H1 (cell line): ENCODE measurements at regions not wholly inside any gene's neighbourhood (a gene's known extent, or its start where the extent isn't known, plus 50 kb on each side); places are given as distances from the start of the nearest gene placed in this dataset.

Experiments used
- CTCF ChIA-PET: fragments of 300-600 bp; sonication (Branson Sonifier 250); formaldehyde crosslinking; loops from one replicate; lab custom pipeline; 2021; ENCODE audit not compliant: partially characterized antibody; lab: Charles Lee
- POLR2A ChIA-PET: fragments of 300-600 bp; sonication (Branson Sonifier 250); formaldehyde crosslinking; loops from one replicate; lab custom pipeline; 2021; ENCODE audit warnings: inconsistent platforms; ENCODE audit not compliant: partially characterized antibody; lab: Charles Lee
- DNase-seq, 2 experiments: peaks; one replicate each; pipeline versions ENCODE4 v3.0.0 to v3.0.0-alpha.2; 2010 to 2022; ENCODE audit warnings: low spot score in 2 of 2, low read depth in 1 of 2, mixed read lengths in 1 of 2
- FAIRE-seq: peaks from 2 replicates; lab custom pipeline; 2011; peaks lifted over from hg19 to GRCh38; lab: Jason Lieb, UNC
- H2AFZ ChIP-seq: 2 replicates; pipeline ENCODE4 v1.8.1; 2012; ENCODE audit warnings: low read length, inconsistent platforms
- H2AK5ac ChIP-seq: 2 replicates; pipeline ENCODE4 v1.6.1; 2013; ENCODE audit warnings: low read depth, low read length
- H2BK120ac ChIP-seq: replicated peaks from 2 replicates; pipeline ENCODE3; 2013; ENCODE audit warnings: low read depth, low read length, inconsistent platforms
- H2BK12ac ChIP-seq: 2 replicates; pipeline ENCODE4 v1.6.1; 2013; ENCODE audit warnings: low read depth, low read length
- H2BK15ac ChIP-seq: 2 replicates; pipeline ENCODE4 v1.6.1; 2013; ENCODE audit warnings: low read length
- H2BK20ac ChIP-seq: 2 replicates; pipeline ENCODE4 v1.6.1; 2013; ENCODE audit warnings: low read length
- H2BK5ac ChIP-seq: 2 replicates; pipeline ENCODE4 v1.6.1; 2013; ENCODE audit warnings: low read depth, low read length
- H3K14ac ChIP-seq: 2 replicates; pipeline ENCODE4 v1.6.1; 2013; ENCODE audit warnings: inconsistent platforms; ENCODE audit not compliant: insufficient read length
- H3K18ac ChIP-seq: 2 replicates; pipeline ENCODE4 v1.6.1; 2013; ENCODE audit warnings: low read length; ENCODE audit errors: extremely low read depth
- H3K23ac ChIP-seq: 2 replicates; pipeline ENCODE4 v1.6.1; 2013; ENCODE audit warnings: inconsistent platforms; ENCODE audit not compliant: insufficient read length
- H3K23me2 ChIP-seq: 2 replicates; pipeline ENCODE4 v1.6.1; 2013; ENCODE audit warnings: low read depth, low read length
- H3K27ac ChIP-seq: 2 replicates; pipeline ENCODE4 v1.6.1; 2011; ENCODE audit warnings: low read depth, low read length, inconsistent platforms
- H3K27me3 ChIP-seq, 4 experiments: replicated peaks in 1 of 4; 1 replicate in 1 of 4; 2 replicates in 3 of 4; pipeline versions ENCODE4 v1.6.1 to v1.8.1; 2011 to 2013; ENCODE audit warnings: low read length in 3 of 4, mild to moderate bottlenecking in 3 of 4, inconsistent platforms in 2 of 4, mixed read lengths in 2 of 4, moderate library complexity in 1 of 4; ENCODE audit not compliant: control insufficient read depth in 3 of 4, insufficient read depth in 3 of 4; ENCODE audit errors: extremely low read depth in 1 of 4
- H3K36me3 ChIP-seq, 4 experiments: 2 replicates each; pipeline versions ENCODE4 v1.6.1 to v1.8.1; 2011 to 2013; ENCODE audit warnings: mild to moderate bottlenecking in 4 of 4, low read length in 3 of 4, moderate library complexity in 2 of 4, control low read depth in 1 of 4, inconsistent platforms in 1 of 4; ENCODE audit not compliant: insufficient read depth in 4 of 4, control insufficient read depth in 2 of 4
- H3K4ac ChIP-seq: replicated peaks from 2 replicates; pipeline ENCODE3; 2013; ENCODE audit warnings: low read length, low read depth, mixed read lengths, inconsistent platforms; ENCODE audit not compliant: insufficient read length
- H3K4me1 ChIP-seq, 4 experiments: replicated peaks in 1 of 4; 1 replicate in 1 of 4; 2 replicates in 3 of 4; pipeline versions ENCODE4 v1.6.1 to v1.8.1; 2011 to 2013; ENCODE audit warnings: low read length in 3 of 4, inconsistent platforms in 2 of 4, mixed read lengths in 1 of 4; ENCODE audit not compliant: insufficient read depth in 4 of 4, control insufficient read depth in 3 of 4
- H3K4me2 ChIP-seq, 2 experiments: 2 replicates each; pipeline versions ENCODE4 v1.6.1 to v1.8.1; 2011 to 2013; ENCODE audit warnings: low read depth in 2 of 2, low read length in 2 of 2, control low read depth in 1 of 2, inconsistent platforms in 1 of 2, mild to moderate bottlenecking in 1 of 2; ENCODE audit not compliant: insufficient read depth in 1 of 2
- H3K4me3 ChIP-seq, 4 experiments: fragments of 200-600, 300-600 bp in 1 of 4; sonication (generic), shearing (Covaris generic), sonication (Bioruptor Twin) in 1 of 4; 2 replicates each; pipeline versions ENCODE4 v1.5.1 to v1.8.1; 2011 to 2016; ENCODE audit warnings: low read length in 4 of 4, low read depth in 3 of 4, control low read depth in 2 of 4, inconsistent platforms in 2 of 4, mild to moderate bottlenecking in 2 of 4, mixed read lengths in 1 of 4, moderate library complexity in 1 of 4; ENCODE audit not compliant: insufficient read depth in 2 of 4; ENCODE audit errors: extremely low read depth in 1 of 4
- H3K56ac ChIP-seq: replicated peaks from 2 replicates; pipeline ENCODE3; 2013; ENCODE audit warnings: low read depth, mild to moderate bottlenecking, mixed read lengths, low read length, inconsistent platforms; ENCODE audit not compliant: insufficient read length
- H3K79me1 ChIP-seq: 2 replicates; pipeline ENCODE4 v1.6.1; 2013; ENCODE audit warnings: low read depth, low read length, control low read depth
- H3K79me2 ChIP-seq, 2 experiments: 2 replicates each; pipeline versions ENCODE4 v1.6.1 to v1.8.1; 2012 to 2013; ENCODE audit warnings: low read length in 2 of 2, mild to moderate bottlenecking in 2 of 2, inconsistent platforms in 1 of 2; ENCODE audit not compliant: insufficient read depth in 2 of 2, control insufficient read depth in 1 of 2
- H3K9ac ChIP-seq, 4 experiments: replicated peaks in 1 of 4; 1 replicate in 1 of 4; 2 replicates in 3 of 4; pipeline versions ENCODE4 v1.6.1 to v1.8.1; 2011 to 2013; ENCODE audit warnings: low read depth in 3 of 4, low read length in 3 of 4, control low read depth in 2 of 4, mild to moderate bottlenecking in 2 of 4, moderate library complexity in 2 of 4, inconsistent platforms in 1 of 4; ENCODE audit errors: extremely low read depth in 1 of 4
- H3K9me3 ChIP-seq, 2 experiments: 2 replicates each; pipeline versions ENCODE4 v1.6.1 to v1.8.1; 2012 to 2013; ENCODE audit warnings: mild to moderate bottlenecking in 2 of 2, moderate library complexity in 2 of 2, control low read depth in 1 of 2, inconsistent platforms in 1 of 2, low read depth in 1 of 2, low read length in 1 of 2, mixed read lengths in 1 of 2; ENCODE audit not compliant: insufficient read depth in 2 of 2
- H4K20me1 ChIP-seq, 2 experiments: replicated peaks in 1 of 2; 2 replicates each; pipeline versions ENCODE3 to v1.8.1; 2011 to 2013; ENCODE audit warnings: inconsistent platforms in 2 of 2, low read length in 2 of 2, mild to moderate bottlenecking in 1 of 2; ENCODE audit not compliant: insufficient read depth in 2 of 2, control insufficient read depth in 1 of 2
- H4K5ac ChIP-seq: 2 replicates; pipeline ENCODE4 v1.6.1; 2013; ENCODE audit warnings: low read length, low read depth, mixed read lengths, inconsistent platforms; ENCODE audit not compliant: insufficient read length
- H4K8ac ChIP-seq: 2 replicates; pipeline ENCODE4 v1.8.0; 2013; ENCODE audit warnings: mild to moderate bottlenecking, moderate library complexity, low read length, inconsistent platforms; ENCODE audit not compliant: insufficient read depth; ENCODE audit errors: extremely low read depth
- H4K91ac ChIP-seq: replicated peaks from 2 replicates; pipeline ENCODE3; 2013; ENCODE audit warnings: low read length, mixed read lengths, inconsistent platforms; ENCODE audit not compliant: insufficient read length
- ASH2L ChIP-seq: fragments of 200-600, 300-600 bp; sonication (generic); IDR thresholded peaks from one replicate; pipeline ENCODE4 v1.7.1; 2017; ENCODE audit warnings: low read length
- BCL11A ChIP-seq, 2 experiments: IDR thresholded peaks; one replicate each; pipeline ENCODE4 v1.6.1; 2011; ENCODE audit warnings: low read depth in 2 of 2, low read length in 2 of 2, mild to moderate bottlenecking in 2 of 2
- CBX5 ChIP-seq: fragments of 300-800, 300-1000 bp; sonication (generic); IDR thresholded peaks from 2 replicates; pipeline ENCODE4 v1.7.1; 2016; ENCODE audit warnings: antibody characterized with exemption, low read length, low read depth
- EP300 ChIP-seq, 2 experiments: IDR thresholded peaks; 1 replicate in 1 of 2; 2 replicates in 1 of 2; pipeline ENCODE4 v1.6.1; 2011 to 2012; ENCODE audit warnings: low read depth in 2 of 2, low read length in 2 of 2, mild to moderate bottlenecking in 2 of 2, borderline replicate concordance in 1 of 2, inconsistent platforms in 1 of 2, moderate library complexity in 1 of 2
- EZH2 ChIP-seq: fragments of 200-600 bp; sonication (generic); IDR thresholded peaks from 2 replicates; pipeline ENCODE4 v1.7.1; 2012; ENCODE audit warnings: low read depth, mild to moderate bottlenecking, moderate library complexity, low read length, inconsistent platforms; ENCODE audit not compliant: severe bottlenecking
- GTF2F1 ChIP-seq: IDR thresholded peaks from 2 replicates; pipeline ENCODE4 v1.6.1; 2012; ENCODE audit warnings: low read depth, low read length, improper control_type of control experiment, borderline replicate concordance
- SIN3A ChIP-seq, 2 experiments: IDR thresholded peaks in 1 of 2; conservative IDR thresholded peaks in 1 of 2; 2 replicates each; pipeline ENCODE4 v1.6.1; 2011 to 2012; ENCODE audit warnings: low read length in 2 of 2, improper control_type of control experiment in 1 of 2, low read depth in 1 of 2, mild to moderate bottlenecking in 1 of 2
- SP1 ChIP-seq: IDR thresholded peaks from 2 replicates; pipeline ENCODE4 v1.6.1; 2011; ENCODE audit warnings: low read depth, low read length
- SP2 ChIP-seq: IDR thresholded peaks from 2 replicates; pipeline ENCODE4 v1.6.1; 2012; ENCODE audit warnings: mild to moderate bottlenecking, low read length, inconsistent platforms
- TCF12 ChIP-seq: IDR thresholded peaks from 2 replicates; pipeline ENCODE4 v1.6.1; 2011; ENCODE audit warnings: low read depth, mild to moderate bottlenecking, low read length
- TF ChIP-seq, protein P1 (sequence below), 3 experiments: IDR thresholded peaks; 1 replicate in 2 of 3; 2 replicates in 1 of 3; pipeline versions ENCODE4 v1.5.1 to v1.6.1; 2011; ENCODE audit warnings: low read length in 3 of 3, mild to moderate bottlenecking in 3 of 3, inconsistent platforms in 2 of 3, low read depth in 1 of 3, moderate library complexity in 1 of 3; ENCODE audit not compliant: insufficient read depth in 1 of 3; ENCODE audit errors: control extremely low read depth in 1 of 3
- TF ChIP-seq, protein P2 (sequence below): IDR thresholded peaks from 2 replicates; pipeline ENCODE4 v1.6.1; 2011; ENCODE audit warnings: low read length, improper control_type of control experiment

DNA sequence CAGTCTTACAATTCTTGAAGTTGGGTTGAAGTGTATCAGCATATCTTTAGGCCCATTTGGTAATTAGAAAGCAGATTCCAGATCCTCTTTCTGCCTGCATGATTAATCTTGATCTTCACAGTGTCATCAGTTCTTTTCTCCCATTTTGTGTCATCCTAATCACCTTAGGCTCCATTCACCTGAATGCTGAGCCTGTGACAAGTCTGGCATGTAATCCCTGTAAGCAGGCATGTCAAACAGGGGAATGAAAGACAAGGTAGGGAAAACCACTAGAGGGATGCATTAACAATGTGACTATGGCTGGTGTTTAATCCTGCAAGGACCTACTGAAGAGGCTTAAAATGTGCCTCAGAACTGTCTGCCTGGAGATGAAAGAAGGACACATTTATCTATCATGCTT, 848.8 kb downstream of the TFAP2A start:
- no peak overlapping the region for H3K4ac ChIP-seq
- DNase-seq (no peak), FAIRE-seq (no peak)
- H3K14ac ChIP-seq = no peak overlapping the region
- no peak overlapping the region for H2BK15ac ChIP-seq
- no peak overlapping the region for H3K18ac ChIP-seq
- H3K27me3 ChIP-seq = no peaks in the 10 kb centered on the region
- no peaks in the 10 kb centered on the region for H3K79me2 ChIP-seq
- no peak overlapping the region for H3K4me2 ChIP-seq
- no peaks in the 10 kb centered on the region for H3K4me1 ChIP-seq
- no peak overlapping the region for H2AK5ac ChIP-seq
- CTCF ChIA-PET = no interaction called here
- no peak overlapping the region for H2AFZ ChIP-seq
- no peak overlapping the region for H2BK120ac ChIP-seq
- H2BK5ac ChIP-seq = no peak overlapping the region
- no peak overlapping the region for H3K9ac ChIP-seq
- H3K36me3 ChIP-seq = no peaks in the 10 kb centered on the region
- no peak overlapping the region for H4K5ac ChIP-seq
- H2BK20ac ChIP-seq = no peak overlapping the region
- H3K56ac ChIP-seq = no peak overlapping the region
- POLR2A ChIA-PET = no interaction called here
- no peaks in the 10 kb centered on the region for H4K20me1 ChIP-seq
- H3K9me3 ChIP-seq = no peaks in the 10 kb centered on the region
- H4K8ac ChIP-seq = no peak overlapping the region
- H3K23me2 ChIP-seq = no peaks in the 10 kb centered on the region; the same call in 1 of the 2 replicates
- H3K79me1 ChIP-seq = no peaks in the 10 kb centered on the region
- H4K91ac ChIP-seq = no peak overlapping the region
- H3K23ac ChIP-seq = peak overlapping the region; percentile 83
- no peak overlapping the region for H2BK12ac ChIP-seq
- no peak overlapping the region for H3K27ac ChIP-seq
- no peak overlapping the region for H3K4me3 ChIP-seq
- TF ChIP-seq BCL11A (IDR thresholded peaks at IDR 0.05; ENCODE audit: low read depth in 2 of 2, low read length in 2 of 2) = no peak
- TF ChIP-seq SP1 = no peak
- TF ChIP-seq, protein P1, sequence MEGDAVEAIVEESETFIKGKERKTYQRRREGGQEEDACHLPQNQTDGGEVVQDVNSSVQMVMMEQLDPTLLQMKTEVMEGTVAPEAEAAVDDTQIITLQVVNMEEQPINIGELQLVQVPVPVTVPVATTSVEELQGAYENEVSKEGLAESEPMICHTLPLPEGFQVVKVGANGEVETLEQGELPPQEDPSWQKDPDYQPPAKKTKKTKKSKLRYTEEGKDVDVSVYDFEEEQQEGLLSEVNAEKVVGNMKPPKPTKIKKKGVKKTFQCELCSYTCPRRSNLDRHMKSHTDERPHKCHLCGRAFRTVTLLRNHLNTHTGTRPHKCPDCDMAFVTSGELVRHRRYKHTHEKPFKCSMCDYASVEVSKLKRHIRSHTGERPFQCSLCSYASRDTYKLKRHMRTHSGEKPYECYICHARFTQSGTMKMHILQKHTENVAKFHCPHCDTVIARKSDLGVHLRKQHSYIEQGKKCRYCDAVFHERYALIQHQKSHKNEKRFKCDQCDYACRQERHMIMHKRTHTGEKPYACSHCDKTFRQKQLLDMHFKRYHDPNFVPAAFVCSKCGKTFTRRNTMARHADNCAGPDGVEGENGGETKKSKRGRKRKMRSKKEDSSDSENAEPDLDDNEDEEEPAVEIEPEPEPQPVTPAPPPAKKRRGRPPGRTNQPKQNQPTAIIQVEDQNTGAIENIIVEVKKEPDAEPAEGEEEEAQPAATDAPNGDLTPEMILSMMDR (IDR thresholded peaks at IDR 0.05; ENCODE audit: control extremely low read depth in 1 of 3, insufficient read depth in 1 of 3, low read depth in 1 of 3, low read length in 3 of 3) = no peak
- no peak for TF ChIP-seq EP300 (IDR thresholded peaks at IDR 0.05; ENCODE audit: borderline replicate concordance in 1 of 2, low read depth in 2 of 2, low read length in 2 of 2)
- TF ChIP-seq ASH2L = no peak
- no peak for TF ChIP-seq SP2
- TF ChIP-seq EZH2 = no peak
- no peak for TF ChIP-seq SIN3A (conservative IDR thresholded peaks at IDR 0.05 in 1 of 2, IDR thresholded peaks at IDR 0.05 in 1 of 2; ENCODE audit: low read depth in 1 of 2, low read length in 2 of 2)
- no peak for TF ChIP-seq GTF2F1
- TF ChIP-seq, protein P2, sequence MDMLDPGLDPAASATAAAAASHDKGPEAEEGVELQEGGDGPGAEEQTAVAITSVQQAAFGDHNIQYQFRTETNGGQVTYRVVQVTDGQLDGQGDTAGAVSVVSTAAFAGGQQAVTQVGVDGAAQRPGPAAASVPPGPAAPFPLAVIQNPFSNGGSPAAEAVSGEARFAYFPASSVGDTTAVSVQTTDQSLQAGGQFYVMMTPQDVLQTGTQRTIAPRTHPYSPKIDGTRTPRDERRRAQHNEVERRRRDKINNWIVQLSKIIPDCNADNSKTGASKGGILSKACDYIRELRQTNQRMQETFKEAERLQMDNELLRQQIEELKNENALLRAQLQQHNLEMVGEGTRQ = no peak
- TF ChIP-seq CBX5 = no peak
- no peak for TF ChIP-seq TCF12
